ENCODE measurements at regions not wholly inside any gene's neighbourhood (a gene's known extent, or its start where the extent isn't known, plus 50 kb on each side); places are given as distances from the start of the nearest gene placed in this dataset.

DNA sequence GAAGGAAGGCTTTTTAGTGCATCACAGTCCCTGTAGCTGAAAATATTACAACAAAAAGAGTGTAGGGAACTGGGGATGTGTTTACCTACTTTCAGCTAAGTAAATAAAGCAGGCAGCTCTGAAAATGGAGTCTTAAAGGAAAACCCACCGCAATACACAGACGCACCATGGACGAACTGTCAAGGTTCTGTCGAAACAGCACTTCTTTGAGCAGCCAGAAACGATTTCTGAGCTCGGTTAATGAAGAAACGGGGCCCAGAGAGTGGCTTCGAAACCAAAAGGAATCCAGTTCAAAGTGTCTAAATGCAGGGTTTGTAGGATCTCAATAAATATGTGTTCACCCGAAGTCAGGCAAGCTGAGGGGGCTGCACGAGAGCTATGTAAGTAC, 275.4 kb upstream of the NEBL start:
- no peak for DNase-seq (ENCODE audit: low spot score)

DNA sequence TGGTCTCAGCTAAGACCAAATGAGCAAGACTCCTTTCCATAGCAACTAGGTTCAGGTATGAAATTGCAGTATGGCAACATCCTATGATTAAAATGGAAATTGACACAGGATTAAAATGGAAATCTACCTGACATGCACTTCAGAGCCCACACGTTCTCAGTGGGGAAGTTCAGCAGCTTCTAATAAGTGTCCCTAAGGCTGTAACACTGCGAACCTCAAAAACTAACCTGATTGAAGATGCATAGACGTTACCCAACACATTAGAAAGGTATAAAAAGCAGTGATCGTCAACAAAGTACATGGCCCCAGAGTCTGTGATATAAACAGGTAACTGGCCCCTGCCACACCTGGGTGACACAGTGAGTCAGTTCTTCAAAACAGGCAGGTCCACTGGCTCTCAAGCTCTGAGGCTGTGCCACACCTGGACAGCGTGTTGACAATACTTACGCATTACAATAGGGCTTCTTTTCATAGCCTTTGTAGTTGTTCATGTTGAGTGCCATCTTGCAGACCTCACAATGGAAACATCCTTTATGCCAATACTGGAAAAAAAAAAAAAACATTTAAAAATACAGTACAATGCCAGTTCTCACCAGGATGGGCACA, 274.9 kb upstream of the NEBL start:
- DNase-seq (ENCODE audit: low spot score), result no peak

DNA sequence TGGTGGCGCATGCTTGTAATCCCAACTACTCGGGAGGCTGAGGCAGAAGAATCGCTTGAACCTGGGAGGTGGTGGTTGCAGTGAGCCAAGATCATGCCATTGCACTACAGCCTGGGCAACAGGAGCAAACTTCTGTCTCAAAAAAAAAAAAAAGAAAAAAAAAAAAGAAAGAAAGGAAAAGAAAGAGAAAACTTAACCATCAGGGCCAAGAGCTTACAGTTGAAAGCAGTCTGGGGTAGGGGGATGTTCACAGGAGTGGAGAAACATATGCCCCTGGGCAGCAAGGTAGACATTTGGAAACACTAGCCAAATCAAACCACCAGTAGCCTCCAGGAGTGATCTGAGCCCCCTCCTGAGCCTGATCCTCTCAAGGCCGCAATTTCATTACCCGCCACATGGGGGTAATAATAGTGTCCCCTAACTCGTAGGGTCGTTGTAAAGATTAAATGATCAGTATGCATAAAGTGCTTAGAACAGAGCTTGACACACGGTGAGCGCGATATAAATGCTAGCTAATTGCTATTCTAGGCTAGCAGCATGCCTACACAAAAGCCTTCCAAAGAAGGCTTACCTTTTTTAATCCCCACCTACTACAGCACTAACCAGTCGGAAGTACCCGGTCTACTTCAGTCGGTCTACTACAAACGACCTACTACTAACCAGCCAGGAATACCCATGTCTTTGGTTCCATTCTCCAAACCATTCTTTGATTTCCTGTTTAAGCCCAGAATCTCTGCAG, 274.3 kb upstream of the NEBL start:
- DNase-seq (ENCODE audit: low spot score), result no peak

DNA sequence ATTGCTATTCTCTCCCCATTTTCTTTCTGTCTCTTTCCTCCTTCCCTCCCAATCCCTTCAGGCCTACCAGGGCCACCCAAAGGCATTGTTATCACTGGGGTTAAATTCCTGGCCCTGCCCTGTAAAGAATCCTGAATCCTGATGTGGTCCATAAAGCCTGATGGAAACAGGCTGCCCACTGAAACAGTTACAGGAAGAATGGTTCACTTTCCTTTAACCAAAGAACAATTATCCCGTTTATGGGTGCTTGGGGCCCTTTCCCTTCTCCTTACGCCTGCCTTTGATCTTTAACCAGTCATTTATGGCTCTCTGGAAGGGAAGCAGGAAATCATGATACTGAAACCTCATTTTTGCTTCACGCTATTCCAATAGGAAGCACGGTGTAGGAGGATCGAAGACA, 273.1 kb upstream of the NEBL start:
- DNase-seq (ENCODE audit: low spot score), result no peak

DNA sequence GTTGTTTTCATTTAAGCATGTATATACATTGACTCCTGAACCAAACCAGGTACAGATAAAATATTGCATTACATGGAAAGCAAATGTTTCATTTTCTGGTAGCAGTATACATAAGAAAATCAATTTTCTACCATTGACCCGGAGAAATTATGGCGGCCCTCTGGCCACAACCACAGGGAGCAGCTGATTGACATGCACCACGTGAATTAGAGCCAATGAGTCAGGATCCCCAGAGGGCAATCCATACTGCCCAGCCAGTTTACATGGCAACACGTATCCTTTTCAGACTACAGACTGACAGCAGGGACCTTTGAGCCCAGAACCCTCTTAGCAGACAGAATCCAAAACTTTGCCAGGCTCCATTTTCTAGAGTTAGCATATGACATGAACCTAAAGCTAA, 272.2 kb upstream of the NEBL start:
- no peak for DNase-seq (ENCODE audit: low spot score)

DNA sequence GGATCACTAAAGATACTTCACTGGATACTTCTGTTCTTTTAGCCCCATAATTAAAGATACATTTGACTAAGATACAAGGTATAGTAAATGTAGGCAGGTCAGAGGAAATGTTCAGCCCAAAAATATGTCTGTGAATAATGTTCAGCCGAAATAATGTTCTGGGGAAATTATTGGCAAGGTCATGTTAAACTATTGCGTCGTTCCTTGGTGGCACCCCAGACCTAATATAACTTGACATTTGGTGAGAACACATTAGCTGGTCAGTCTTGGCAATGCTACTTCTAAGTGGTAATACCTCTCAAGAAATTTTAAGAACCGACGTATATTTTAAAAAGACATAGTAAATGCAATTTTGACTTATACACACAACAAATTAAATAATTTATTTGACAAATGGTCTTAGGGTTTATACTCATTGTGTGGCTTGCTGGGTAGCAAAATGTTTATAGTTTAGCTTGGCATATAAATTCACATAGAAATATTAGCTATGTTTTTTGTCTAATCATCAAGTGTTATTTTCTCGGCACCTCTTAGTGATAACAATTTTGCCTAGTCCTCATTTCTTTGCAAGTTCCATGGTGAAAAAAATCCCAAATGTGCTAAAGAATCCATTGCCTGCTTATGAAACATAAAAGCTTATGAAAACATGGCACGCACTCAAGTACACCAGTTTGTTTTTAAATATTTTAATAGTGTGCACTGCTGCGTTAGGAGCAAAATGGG, 270.3 kb upstream of the NEBL start:
- DNase-seq (ENCODE audit: low spot score), result no peak

DNA sequence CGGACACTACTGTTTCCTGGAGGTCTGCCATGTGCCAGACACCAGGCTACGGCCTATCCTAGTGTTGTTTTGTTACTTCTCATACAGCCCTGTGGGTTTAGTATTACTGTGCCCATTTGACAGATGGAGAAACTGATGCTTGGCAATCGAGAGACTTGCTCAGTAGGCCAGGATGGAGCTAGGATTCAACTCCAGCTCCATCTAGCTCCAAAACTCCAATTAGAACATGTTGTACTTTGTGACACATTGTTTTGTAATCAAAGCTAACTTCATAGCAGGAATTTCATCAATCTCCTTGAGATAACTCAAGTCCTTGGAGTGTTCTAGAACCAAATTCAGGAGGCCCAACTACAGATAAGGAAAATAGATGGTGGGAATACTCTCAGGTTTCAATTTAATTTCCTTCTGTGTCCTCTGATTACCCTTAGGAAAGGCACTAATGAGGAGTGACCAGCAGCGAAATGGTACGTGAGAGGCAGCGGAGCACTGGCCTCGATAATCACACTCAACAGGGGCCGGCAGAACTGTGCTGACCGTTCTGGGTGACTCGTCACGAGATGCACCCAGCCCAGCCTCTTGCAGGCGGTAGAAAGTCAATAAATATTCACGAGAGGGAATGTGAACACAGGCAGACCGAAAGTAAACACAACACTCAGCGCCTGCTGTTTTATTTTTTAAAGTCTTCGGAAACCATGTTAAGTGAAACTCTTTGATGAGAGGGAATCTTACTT, 269.6 kb upstream of the NEBL start:
- no peak for DNase-seq (ENCODE audit: low spot score)

DNA sequence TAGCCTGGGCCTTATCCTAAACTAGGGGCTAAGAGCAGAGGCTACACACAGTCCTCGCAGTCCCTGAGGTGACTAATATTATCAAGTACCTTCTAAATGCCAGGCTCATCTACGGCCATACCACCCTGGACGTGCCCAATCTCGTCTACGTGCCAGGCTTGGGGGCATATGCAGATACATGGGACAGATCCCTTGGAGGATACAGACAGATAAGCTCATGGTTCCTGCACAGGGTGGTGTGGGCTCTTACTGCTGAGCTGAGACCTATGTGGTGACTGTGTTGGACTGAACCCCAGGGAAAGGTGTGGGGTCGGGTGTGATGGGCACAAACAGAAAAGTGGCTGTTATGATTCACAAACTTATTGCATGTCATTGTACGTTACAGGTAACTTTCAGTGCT, 268.4 kb upstream of the NEBL start:
- no peak for DNase-seq (ENCODE audit: low spot score)

DNA sequence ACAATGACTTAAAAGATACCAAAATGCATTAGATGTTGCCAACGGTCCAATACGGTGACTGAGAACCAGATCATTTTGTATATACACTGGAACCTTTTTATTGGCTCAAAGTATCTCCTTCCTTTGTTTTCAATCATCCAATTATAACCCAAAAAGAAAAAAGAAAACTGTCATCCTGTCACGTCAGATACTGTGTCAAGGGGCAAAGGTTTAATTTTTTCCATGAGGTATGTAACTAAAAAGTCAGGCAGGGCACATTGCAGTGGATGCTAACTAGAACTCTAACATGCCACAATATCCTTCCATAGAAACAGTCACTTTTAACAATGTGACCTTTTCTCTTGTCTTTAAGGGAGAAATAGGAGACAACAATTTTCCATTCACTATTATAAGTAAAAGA, 267.6 kb upstream of the NEBL start:
- no peak for DNase-seq (ENCODE audit: low spot score)

DNA sequence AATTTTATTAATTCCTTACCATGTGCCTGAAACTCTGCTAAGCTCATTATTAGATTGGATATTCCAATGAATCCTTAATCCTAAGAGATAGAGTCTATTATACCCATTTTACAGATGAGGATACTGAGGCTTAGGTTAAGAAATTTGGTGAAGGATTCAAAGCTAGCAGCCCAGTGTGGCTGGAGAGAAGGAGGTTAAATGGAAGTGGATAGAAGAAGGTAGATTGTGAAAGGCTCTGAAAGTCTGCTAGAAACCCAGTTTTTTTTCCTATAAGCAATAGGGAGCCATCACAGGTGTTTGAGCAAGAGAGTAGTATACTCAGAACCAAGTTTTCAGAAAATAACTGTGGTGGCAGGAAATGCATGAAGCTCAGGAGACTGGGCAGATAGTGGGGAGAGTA, 265.8 kb upstream of the NEBL start:
- no peak for DNase-seq (ENCODE audit: low spot score)

DNA sequence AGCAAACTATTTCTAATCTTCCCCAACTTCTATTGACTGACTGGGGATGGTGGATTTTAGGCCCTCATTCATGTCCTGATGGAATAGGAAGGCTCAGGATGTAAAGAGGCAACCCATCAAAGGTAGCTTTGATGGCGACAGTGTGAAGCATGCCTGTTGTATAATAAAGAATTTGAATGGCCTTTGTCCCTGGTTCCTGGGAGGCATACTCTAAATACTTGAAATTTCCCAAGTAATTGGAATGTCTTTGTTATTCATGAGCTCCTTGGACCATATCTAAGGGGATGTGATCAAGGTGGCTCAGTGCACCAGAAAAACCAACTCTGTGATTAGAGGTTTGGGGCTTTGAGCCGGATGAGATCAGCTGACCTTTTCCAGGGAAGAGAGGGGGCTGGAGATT, 264.5 kb upstream of the NEBL start:
- DNase-seq (ENCODE audit: low spot score), result no peak

DNA sequence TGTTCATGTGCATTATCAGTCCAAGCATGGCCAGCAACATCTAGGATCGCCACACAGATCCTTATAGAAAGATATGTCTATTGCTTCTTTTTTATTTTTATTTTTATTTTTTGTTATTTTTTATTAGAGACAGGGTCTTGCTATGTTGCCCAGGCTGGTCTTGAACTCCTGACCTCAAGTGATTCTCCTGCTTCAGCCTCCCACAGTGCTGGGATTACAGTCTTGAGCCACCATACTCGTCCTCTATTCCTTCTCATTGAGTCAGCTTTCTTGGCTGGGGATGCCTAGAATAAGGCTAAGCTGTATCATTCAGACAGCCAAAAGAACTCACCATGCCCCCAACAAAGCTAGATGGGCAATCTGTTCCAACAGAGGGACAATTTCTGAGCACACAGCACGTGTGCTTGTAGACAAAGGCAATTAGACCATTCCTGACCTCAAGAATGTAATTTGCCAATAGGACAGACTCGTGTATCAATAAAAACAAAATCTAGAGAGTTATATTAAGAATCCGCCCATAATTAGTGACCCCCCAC, 264.0 kb upstream of the NEBL start:
- DNase-seq (ENCODE audit: low spot score), result no peak

DNA sequence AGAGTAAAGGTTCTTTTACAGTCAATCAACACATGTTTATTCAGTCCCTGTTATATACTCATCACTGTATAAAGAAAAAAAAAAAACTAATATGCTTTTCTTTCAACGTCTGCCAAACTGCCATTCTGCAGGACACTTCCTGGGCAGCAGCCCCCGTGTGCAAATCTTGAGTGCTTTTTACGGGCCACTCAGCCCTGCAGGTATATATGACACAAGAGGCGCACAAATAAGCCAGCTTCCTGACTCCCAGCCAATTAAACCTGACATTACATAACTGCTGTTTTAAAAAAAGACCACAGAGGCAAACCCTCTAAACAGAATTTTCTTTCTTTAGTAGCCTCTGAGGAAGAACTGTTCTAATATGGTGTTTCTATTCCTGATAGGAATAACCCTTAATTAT, 263.0 kb upstream of the NEBL start:
- no peak for DNase-seq (ENCODE audit: low spot score)

DNA sequence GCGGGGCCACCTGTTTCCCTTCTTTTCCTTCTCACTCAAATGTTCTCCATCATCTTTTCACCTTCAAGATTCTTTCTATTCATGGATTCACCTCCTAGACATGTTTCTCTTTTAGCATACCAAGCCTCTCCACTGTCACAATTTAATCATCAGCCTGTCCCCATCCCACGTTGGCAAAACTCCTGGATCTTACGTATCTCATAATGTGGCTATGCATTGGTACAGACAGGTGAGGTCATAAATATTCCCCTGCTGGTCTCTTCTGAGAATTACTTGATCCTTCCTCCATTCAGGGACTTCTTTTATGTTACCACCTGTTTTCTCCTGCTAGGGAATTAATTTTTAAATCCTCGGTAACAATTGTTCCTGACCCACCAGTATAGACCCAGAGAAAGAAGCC, 262.6 kb upstream of the NEBL start:
- no peak for DNase-seq (ENCODE audit: low spot score)

DNA sequence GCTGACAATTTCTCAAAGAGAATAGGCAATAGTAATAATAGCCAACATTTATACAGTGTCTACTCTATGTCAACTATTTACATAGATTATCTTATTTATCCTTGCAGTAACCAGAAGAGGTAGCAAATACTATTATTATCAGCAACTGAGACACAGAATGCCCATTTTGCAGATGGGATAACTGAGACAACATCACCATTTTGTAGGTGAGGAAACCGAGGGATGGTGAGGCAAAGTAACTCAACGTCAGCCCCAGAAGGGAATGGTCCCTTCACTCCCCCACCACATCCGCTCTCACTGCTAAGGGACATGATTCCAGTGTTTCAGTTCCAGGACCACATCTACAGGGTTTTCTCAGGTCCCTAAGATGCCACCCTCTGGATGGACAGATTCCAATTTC, 261.2 kb upstream of the NEBL start:
- no peak for DNase-seq (ENCODE audit: low spot score)

DNA sequence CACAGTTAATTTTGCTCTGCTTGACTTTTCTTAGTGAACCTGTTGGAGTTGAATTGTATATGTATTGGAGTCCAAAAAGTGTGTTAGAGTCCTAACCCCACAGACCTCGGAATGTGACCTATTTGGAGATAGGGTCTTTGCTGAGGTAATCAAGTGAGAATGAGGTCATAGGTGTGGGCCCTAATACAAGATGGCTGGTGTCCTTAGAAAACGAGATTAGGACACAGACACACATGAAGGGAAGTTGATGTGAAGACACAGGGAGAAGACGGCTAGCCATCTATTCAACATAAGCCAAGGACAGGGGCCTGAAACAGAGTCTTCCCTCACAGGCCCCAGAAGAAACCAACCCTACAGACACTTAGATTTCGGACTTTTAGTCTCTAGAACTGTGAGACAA, 260.6 kb upstream of the NEBL start:
- no peak for DNase-seq (ENCODE audit: low spot score)

DNA sequence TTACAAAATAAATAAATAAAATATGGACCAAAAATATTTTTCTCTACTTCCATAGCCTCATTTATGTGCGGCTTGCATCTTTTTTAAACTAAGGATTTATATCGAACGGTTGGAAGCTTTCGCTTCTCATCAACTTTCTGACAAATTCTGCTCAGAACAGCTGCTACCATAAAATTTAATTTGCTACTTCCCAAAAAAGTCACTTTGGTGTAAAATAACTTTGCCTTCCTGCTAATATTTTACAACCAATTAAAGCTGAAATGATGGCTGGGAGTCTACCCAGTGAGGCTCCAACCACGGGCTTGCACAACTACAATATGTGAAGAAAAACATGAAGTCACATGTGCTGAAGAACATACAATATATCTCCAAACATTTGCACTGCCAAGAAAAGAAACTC, 253.1 kb upstream of the NEBL start:
- DNase-seq (ENCODE audit: low spot score), result no peak

DNA sequence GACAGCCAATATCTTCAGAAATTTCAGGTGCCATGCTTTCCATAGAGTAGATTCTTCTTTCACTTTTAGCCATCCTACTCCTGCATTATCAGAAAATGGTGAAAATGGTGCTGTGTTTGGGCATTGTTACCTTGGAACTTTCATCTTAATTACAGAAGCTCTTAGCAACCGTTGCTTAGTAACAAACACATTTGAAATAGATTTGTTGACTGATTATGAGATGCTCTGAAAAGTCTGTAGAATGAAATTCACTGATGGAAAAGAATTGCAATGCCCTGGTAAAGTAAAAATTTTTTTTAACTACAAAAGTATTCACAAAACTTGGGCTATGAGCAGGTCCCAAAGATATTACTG, 249.3 kb upstream of the NEBL start:
- DNase-seq (ENCODE audit: low spot score), result no peak

DNA sequence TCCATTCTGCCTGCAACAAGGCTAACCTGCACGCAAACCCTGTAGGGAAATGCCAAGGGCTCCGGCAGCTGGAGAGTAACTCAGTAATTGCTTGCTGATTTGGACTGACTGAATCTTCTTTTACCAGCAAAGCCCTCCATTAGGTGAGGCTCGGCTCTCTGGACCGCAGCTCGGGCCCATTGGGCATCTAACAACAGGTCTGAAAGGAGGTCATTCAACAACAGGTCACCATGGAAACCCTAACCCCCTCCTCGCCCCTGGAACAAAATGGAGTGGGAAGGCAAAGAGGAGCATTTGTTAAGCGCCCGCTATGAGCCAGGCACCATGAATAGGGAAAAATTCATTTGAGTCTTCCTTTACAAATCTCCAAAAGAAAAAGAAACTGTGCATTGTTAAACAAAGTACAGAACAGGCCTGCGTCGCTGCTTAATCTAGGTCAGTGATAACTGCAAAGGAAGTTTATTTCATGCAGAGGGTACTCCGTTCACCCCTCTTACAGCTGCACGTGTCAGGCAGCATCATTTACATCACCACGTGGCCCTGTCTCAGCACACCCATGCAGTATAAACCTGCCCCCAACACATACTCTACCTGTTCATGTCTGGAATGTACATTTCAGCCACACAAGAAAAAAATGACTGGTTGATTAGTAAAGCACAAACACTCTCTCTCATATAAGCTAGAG, 248.8 kb upstream of the NEBL start:
- DNase-seq (ENCODE audit: low spot score), result no peak

DNA sequence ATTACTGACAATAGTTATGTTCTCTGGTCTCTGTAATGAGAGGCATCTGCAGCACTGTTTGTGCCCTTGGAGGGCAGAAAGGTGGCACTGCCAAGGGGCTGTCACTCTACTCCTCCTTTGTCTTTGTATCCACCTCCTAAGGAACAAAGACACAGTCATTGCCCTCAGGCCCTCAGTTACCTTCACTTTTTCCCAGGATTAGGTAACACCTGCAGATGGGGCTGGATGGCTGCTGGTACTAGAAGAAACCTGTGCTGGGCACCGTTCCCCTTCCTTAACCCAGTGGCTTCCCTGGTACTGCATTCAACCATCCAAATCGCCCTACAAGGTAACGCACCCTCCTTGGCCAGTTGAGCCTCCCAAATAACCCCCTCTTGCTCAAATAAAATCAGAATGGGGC, 246.9 kb upstream of the NEBL start:
- DNase-seq (ENCODE audit: low spot score), result no peak

DNA sequence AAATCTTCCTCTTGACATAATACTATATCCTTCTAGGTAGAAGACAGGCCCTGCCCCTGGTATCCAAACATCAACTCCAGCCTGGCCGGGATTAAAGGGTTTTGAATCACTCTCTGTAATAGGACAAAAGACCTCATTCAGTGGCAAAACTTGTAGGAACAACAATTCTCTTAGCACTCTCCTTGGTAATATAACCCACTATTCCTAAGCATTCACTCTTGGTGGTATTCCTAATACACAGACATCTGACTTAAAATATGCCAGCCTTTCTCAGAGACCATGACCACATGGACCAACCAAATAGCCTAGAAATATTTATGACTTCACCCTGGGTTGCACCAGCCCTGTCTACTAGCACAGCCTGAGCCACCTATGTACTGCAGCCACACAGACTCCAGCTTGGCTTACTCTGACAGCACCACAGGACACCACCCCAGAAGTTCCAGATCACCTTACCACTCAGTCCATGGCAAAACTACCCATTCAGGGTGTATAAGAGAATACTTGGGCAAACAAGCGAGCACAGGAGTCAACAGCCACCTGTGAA, 244.9 kb upstream of the NEBL start:
- no peak for DNase-seq (ENCODE audit: low spot score)

DNA sequence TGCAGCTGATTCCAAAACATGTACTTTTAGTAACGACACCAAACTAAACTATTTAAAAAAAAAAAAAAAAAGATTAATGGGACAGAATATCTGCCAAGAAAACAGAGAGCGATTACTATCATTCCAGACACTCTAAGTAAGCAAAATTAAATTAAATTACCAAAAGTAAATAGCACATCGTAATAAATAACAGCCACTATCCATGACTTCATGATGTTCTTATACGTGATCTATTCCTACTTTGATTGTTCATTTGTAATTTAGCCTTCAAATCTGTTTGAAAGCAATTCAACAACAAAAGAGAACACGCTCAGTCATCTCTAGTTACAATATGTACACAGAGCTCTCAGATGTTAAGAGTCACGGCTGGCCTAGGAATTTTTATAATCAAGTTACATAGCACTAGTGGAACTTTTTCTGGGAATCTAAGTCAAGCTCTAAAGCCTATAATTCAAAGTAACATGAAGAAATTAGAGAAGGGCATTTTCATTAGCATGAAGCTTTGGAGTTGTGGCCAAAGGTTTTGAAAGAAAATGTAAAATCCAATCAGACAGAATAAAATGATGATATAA, 241.7 kb upstream of the NEBL start:
- no peak for DNase-seq (ENCODE audit: low spot score)
